ENCODE measurements at regions not wholly inside any gene's neighbourhood (a gene's known extent, or its start where the extent isn't known, plus 50 kb on each side); places are given as distances from the start of the nearest gene placed in this dataset.

DNA sequence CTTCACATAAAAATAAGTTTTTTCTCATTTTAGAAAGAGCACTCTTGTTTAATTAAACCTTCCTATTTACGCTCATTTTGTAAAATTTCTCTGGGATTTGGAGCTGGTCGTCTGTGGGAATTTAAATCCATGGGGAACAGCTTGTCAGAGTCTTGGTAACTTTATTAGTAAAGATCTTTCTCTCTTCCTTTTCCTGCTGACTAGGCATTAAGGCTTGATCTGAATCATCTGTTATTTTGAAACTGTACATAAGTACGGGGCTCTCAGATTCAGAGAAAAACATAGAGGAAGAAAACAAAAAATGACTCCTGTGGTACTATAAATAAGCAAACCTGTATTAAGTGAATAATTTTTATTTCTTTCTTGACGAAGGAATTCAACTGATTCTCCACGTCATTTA, 150.2 kb downstream of the ST6GAL2 start:
- peaks cover 0 to 3% (median 0%) of the 10 kb centered on the region in 4 donors for H3K9me3 ChIP-seq (ENCODE audit: control insufficient read depth in 4 of 4, low read length in 3 of 4)
- H3K4me3 ChIP-seq (ENCODE audit: low read depth in 1 of 3, low read length in 3 of 3): no peak overlapping the region
- TF ChIP-seq, protein P1, sequence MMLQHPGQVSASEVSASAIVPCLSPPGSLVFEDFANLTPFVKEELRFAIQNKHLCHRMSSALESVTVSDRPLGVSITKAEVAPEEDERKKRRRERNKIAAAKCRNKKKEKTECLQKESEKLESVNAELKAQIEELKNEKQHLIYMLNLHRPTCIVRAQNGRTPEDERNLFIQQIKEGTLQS (IDR thresholded peaks at IDR 0.05): no peak
- TF ChIP-seq, protein P2, sequence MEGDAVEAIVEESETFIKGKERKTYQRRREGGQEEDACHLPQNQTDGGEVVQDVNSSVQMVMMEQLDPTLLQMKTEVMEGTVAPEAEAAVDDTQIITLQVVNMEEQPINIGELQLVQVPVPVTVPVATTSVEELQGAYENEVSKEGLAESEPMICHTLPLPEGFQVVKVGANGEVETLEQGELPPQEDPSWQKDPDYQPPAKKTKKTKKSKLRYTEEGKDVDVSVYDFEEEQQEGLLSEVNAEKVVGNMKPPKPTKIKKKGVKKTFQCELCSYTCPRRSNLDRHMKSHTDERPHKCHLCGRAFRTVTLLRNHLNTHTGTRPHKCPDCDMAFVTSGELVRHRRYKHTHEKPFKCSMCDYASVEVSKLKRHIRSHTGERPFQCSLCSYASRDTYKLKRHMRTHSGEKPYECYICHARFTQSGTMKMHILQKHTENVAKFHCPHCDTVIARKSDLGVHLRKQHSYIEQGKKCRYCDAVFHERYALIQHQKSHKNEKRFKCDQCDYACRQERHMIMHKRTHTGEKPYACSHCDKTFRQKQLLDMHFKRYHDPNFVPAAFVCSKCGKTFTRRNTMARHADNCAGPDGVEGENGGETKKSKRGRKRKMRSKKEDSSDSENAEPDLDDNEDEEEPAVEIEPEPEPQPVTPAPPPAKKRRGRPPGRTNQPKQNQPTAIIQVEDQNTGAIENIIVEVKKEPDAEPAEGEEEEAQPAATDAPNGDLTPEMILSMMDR (IDR thresholded peaks at IDR 0.05; ENCODE audit: low read depth, low read length, missing input control): no peak
- TF ChIP-seq HNF4G (IDR thresholded peaks at IDR 0.05): no peak
- no peak overlapping the region for H3K9ac ChIP-seq (ENCODE audit: low read depth in 1 of 2, low read length in 2 of 2)
- no peaks in the 10 kb centered on the region for H3K36me3 ChIP-seq (ENCODE audit: control insufficient read depth in 4 of 4, insufficient read depth in 3 of 4, low read depth in 1 of 4, low read length in 3 of 4)
- no peak overlapping the region for H3K27ac ChIP-seq (ENCODE audit: low read depth in 1 of 2, low read length in 2 of 2)
- 71% methylated on average over 5 of the region's 5 CpGs for WGBS
- H3K4me1 ChIP-seq (ENCODE audit: control insufficient read depth in 4 of 4, insufficient read depth in 4 of 4, low read length in 3 of 4): no peaks in the 10 kb centered on the region
- no peaks in the 10 kb centered on the region for H3K27me3 ChIP-seq (ENCODE audit: control insufficient read depth in 4 of 4, insufficient read depth in 4 of 4, low read length in 3 of 4)
- DNase-seq (ENCODE audit: low spot score): no peak

DNA sequence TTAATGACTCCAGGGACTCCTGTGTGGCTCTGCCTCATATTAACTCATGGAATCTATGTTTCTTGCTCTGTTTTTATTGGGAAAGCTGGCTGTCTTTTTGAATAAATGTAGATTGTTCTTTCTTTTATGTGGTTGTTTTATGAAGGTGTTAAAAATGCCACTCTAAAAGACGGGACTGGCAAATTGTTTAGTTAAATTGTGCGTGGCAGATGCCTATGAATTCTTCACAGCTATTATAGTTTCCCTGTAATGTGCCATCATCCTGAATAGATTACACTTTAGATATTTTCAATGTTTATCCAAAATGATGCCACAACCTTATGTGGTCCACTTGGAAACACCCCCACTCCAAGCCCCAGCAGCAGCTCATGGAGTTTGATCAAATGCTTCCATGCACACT, 149.7 kb downstream of the ST6GAL2 start:
- no peak for DNase-seq (ENCODE audit: low spot score)
- no peak for TF ChIP-seq JUND (IDR thresholded peaks at IDR 0.05)
- no peak for TF ChIP-seq TAF1 (conservative IDR thresholded peaks at IDR 0.05)
- TF ChIP-seq, protein P1 (IDR thresholded peaks at IDR 0.05): no peak
- TF ChIP-seq NR2F2 (IDR thresholded peaks at IDR 0.05): no peak
- no peak for TF ChIP-seq FOXA2 (IDR thresholded peaks at IDR 0.05)
- TF ChIP-seq, protein P3, sequence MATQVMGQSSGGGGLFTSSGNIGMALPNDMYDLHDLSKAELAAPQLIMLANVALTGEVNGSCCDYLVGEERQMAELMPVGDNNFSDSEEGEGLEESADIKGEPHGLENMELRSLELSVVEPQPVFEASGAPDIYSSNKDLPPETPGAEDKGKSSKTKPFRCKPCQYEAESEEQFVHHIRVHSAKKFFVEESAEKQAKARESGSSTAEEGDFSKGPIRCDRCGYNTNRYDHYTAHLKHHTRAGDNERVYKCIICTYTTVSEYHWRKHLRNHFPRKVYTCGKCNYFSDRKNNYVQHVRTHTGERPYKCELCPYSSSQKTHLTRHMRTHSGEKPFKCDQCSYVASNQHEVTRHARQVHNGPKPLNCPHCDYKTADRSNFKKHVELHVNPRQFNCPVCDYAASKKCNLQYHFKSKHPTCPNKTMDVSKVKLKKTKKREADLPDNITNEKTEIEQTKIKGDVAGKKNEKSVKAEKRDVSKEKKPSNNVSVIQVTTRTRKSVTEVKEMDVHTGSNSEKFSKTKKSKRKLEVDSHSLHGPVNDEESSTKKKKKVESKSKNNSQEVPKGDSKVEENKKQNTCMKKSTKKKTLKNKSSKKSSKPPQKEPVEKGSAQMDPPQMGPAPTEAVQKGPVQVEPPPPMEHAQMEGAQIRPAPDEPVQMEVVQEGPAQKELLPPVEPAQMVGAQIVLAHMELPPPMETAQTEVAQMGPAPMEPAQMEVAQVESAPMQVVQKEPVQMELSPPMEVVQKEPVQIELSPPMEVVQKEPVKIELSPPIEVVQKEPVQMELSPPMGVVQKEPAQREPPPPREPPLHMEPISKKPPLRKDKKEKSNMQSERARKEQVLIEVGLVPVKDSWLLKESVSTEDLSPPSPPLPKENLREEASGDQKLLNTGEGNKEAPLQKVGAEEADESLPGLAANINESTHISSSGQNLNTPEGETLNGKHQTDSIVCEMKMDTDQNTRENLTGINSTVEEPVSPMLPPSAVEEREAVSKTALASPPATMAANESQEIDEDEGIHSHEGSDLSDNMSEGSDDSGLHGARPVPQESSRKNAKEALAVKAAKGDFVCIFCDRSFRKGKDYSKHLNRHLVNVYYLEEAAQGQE (IDR thresholded peaks at IDR 0.05): no peak
- TF ChIP-seq SP1 (IDR thresholded peaks at IDR 0.05): no peak
- TF ChIP-seq, protein P4, sequence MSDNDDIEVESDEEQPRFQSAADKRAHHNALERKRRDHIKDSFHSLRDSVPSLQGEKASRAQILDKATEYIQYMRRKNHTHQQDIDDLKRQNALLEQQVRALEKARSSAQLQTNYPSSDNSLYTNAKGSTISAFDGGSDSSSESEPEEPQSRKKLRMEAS (IDR thresholded peaks at IDR 0.05): no peak
- TF ChIP-seq, protein P5, sequence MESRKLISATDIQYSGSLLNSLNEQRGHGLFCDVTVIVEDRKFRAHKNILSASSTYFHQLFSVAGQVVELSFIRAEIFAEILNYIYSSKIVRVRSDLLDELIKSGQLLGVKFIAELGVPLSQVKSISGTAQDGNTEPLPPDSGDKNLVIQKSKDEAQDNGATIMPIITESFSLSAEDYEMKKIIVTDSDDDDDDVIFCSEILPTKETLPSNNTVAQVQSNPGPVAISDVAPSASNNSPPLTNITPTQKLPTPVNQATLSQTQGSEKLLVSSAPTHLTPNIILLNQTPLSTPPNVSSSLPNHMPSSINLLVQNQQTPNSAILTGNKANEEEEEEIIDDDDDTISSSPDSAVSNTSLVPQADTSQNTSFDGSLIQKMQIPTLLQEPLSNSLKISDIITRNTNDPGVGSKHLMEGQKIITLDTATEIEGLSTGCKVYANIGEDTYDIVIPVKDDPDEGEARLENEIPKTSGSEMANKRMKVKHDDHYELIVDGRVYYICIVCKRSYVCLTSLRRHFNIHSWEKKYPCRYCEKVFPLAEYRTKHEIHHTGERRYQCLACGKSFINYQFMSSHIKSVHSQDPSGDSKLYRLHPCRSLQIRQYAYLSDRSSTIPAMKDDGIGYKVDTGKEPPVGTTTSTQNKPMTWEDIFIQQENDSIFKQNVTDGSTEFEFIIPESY (IDR thresholded peaks at IDR 0.05): no peak
- TF ChIP-seq GABPA (IDR thresholded peaks at IDR 0.05 in 1 of 2, conservative IDR thresholded peaks at IDR 0.05 in 1 of 2): no peak
- TF ChIP-seq RAD21 (IDR thresholded peaks at IDR 0.05): no peak
- TF ChIP-seq HNF4G (IDR thresholded peaks at IDR 0.05): no peak
- TF ChIP-seq RXRA (IDR thresholded peaks at IDR 0.05): no peak
- Histone ChIP-seq H3K9me3 (ENCODE audit: control insufficient read depth in 4 of 4, low read length in 3 of 4) (peaks cover 0 to 3% (median 0%) of the 10 kb centered on the region in 4 donors), H3K36me3 (ENCODE audit: control insufficient read depth in 4 of 4, insufficient read depth in 3 of 4, low read depth in 1 of 4, low read length in 3 of 4) (no peaks in the 10 kb centered on the region), H3K27ac (ENCODE audit: low read depth in 1 of 2, low read length in 2 of 2) (no peak overlapping the region), H3K9ac (ENCODE audit: low read depth in 1 of 2, low read length in 2 of 2) (no peak overlapping the region), H3K4me3 (ENCODE audit: low read depth in 1 of 3, low read length in 3 of 3) (no peak overlapping the region), H3K4me1 (ENCODE audit: control insufficient read depth in 4 of 4, insufficient read depth in 4 of 4, low read length in 3 of 4) (no peaks in the 10 kb centered on the region), H3K27me3 (ENCODE audit: control insufficient read depth in 4 of 4, insufficient read depth in 4 of 4, low read length in 3 of 4) (no peaks in the 10 kb centered on the region)
- WGBS: 72% methylated on average over 2 of the region's 2 CpGs

All from liver (tissue), 8 donors.